Stimulated activated CD8-positive, alpha-beta memory T cell treated with anti-CD3 and anti-CD28 coated beads, Interleukin-15, amount 100 ng/mL, for 1 hour (primary cell): ENCODE measurements at regions not wholly inside any gene's neighbourhood (a gene's known extent, or its start where the extent isn't known, plus 50 kb on each side); places are given as distances from the start of the nearest gene placed in this dataset.
"Not testable (repeated sequence)": the region's sequence is repeated elsewhere in the genome, so short reads cannot be mapped to it uniquely, and the experiment has no call there.

Experiments
- DNase-seq: peaks from one replicate; pipeline ENCODE4 v3.0.0-alpha.2; 2020; ENCODE audit warnings: low read depth

- DNase-seq: no peak
Measured at GRCh38 chr11:27242591-27242990, 120.4 kb downstream of the CCDC34 start.

- no peak for DNase-seq
Measured at GRCh38 chr11:27241311-27242122, 121.5 kb downstream of the CCDC34 start.

- DNase-seq: no peak
Measured at GRCh38 chr11:27239305-27239942, 123.6 kb downstream of the CCDC34 start.

GRCh38 chr11:27238811-27239210 is 124.2 kb downstream of the CCDC34 start:
- DNase-seq: no peak

- no peak for DNase-seq
Measured at GRCh38 chr11:27237643-27238042, 125.4 kb downstream of the CCDC34 start.

- no peak for DNase-seq
Measured at GRCh38 chr11:27234961-27235360, 128.1 kb downstream of the CCDC34 start.

- no peak for DNase-seq
Measured at GRCh38 chr11:27234043-27234668, 128.9 kb downstream of the CCDC34 start.

GRCh38 chr11:27233654-27234042 is 129.4 kb downstream of the CCDC34 start:
- no peak for DNase-seq

GRCh38 chr11:27231530-27231929 is 131.5 kb downstream of the CCDC34 start:
- no peak for DNase-seq

- DNase-seq: no peak
Measured at GRCh38 chr11:27230192-27230572, 132.8 kb downstream of the CCDC34 start.

- DNase-seq: no peak
Measured at GRCh38 chr11:27229511-27230191, 133.4 kb downstream of the CCDC34 start.

GRCh38 chr11:27228906-27229290 is 134.1 kb downstream of the CCDC34 start:
- DNase-seq: no peak

GRCh38 chr11:27228232-27228905 is 134.6 kb downstream of the CCDC34 start:
- DNase-seq: no peak

GRCh38 chr11:27227736-27228135 is 135.3 kb downstream of the CCDC34 start:
- DNase-seq: no peak

GRCh38 chr11:27219487-27220039 is 143.5 kb downstream of the CCDC34 start:
- DNase-seq: not testable (repeated sequence)

GRCh38 chr11:27218421-27219038 is 144.5 kb downstream of the CCDC34 start:
- DNase-seq: no peak

- no peak for DNase-seq
Measured at GRCh38 chr11:27217948-27218420, 145.0 kb downstream of the CCDC34 start.

- no peak for DNase-seq
Measured at GRCh38 chr11:27217496-27217895, 145.5 kb downstream of the CCDC34 start.

- DNase-seq: no peak
Measured at GRCh38 chr11:27216270-27217149, 146.5 kb downstream of the CCDC34 start.
